Cardiac fibroblast (primary cell): ENCODE measurements at regions not wholly inside any gene's neighbourhood (a gene's known extent, or its start where the extent isn't known, plus 50 kb on each side); places are given as distances from the start of the nearest gene placed in this dataset.
"Not testable (repeated sequence)": the region's sequence is repeated elsewhere in the genome, so short reads cannot be mapped to it uniquely, and the experiment has no call there.

Source experiments
- DNase-seq, 2 donors: peaks; one replicate each; pipeline versions ENCODE4 v3.0.0 to v3.0.0-alpha.2; 2010; ENCODE audit warnings: low read depth in 2 of 2
- H3K4me3 ChIP-seq, 2 donors: replicated peaks in 1 of 2; 1 replicate in 1 of 2; 2 replicates in 1 of 2; pipeline ENCODE4 v1.5.1; 2011; ENCODE audit warnings: low read depth in 2 of 2, low read length in 2 of 2, mild to moderate bottlenecking in 2 of 2, moderate library complexity in 1 of 2
- CTCF ChIP-seq: IDR thresholded peaks from one replicate; pipeline ENCODE4 v1.5.1; 2011; ENCODE audit warnings: low read depth, mild to moderate bottlenecking, low read length, inconsistent platforms

- no peak for DNase-seq
- H3K4me3 ChIP-seq: no peak overlapping the region
- no peak for TF ChIP-seq CTCF
These were observed 177.7 kb upstream of the PRSS1 start for GRCh38 chr7:142571581-142571980.

GRCh38 chr7:142569851-142570250 lies 179.4 kb upstream of the PRSS1 start:
- TF ChIP-seq CTCF: no peak
- H3K4me3 ChIP-seq: no peak overlapping the region

GRCh38 chr7:142568435-142569097 lies 180.7 kb upstream of the PRSS1 start:
- peak; percentile 78 to 92 for DNase-seq
- no peak for TF ChIP-seq CTCF
- H3K4me3 ChIP-seq: no peak overlapping the region

More at GRCh38 chr7:142569851-142570250, 179.4 kb upstream of the PRSS1 start:
- DNase-seq: peak in 1 of 2 donors; percentile 37

- no peak for TF ChIP-seq CTCF
- H3K4me3 ChIP-seq: no peak overlapping the region
These were observed 181.8 kb upstream of the PRSS1 start for GRCh38 chr7:142567201-142568075.

GRCh38 chr7:142566271-142566670 lies 183.0 kb upstream of the PRSS1 start:
- no peak overlapping the region for H3K4me3 ChIP-seq
- no peak for DNase-seq
- TF ChIP-seq CTCF: no peak

More at GRCh38 chr7:142567201-142568075, 181.8 kb upstream of the PRSS1 start:
- no peak for DNase-seq

GRCh38 chr7:142564125-142564524 lies 185.1 kb upstream of the PRSS1 start:
- not testable (repeated sequence) for DNase-seq

GRCh38 chr7:142563470-142563869 lies 185.8 kb upstream of the PRSS1 start:
- H3K4me3 ChIP-seq: no peak overlapping the region
- DNase-seq: peak in 1 of 2 donors; percentile 49
- no peak for TF ChIP-seq CTCF

More at GRCh38 chr7:142564125-142564524, 185.1 kb upstream of the PRSS1 start:
- not testable (repeated sequence) for H3K4me3 ChIP-seq
